Smooth muscle cell (in vitro differentiated cells): ENCODE measurements at regions not wholly inside any gene's neighbourhood (a gene's known extent, or its start where the extent isn't known, plus 50 kb on each side); places are given as distances from the start of the nearest gene placed in this dataset.

Experiments
- DNase-seq: peaks from one replicate; lab custom pipeline; 2025; ENCODE audit not compliant: unreplicated experiment; lab: John Stamatoyannopoulos, UW
- H2AFZ ChIP-seq: fragments of 200-600 bp; sonication (generic); 2 replicates; pipeline ENCODE4 v1.6.0; 2016; ENCODE audit warnings: antibody characterized with exemption, low read depth, mild to moderate bottlenecking
- H3F3A ChIP-seq: fragments of 200-600 bp; sonication (generic); 2 replicates; pipeline ENCODE4 v1.6.0; 2017; ENCODE audit warnings: antibody characterized with exemption, low read depth
- H3K27ac ChIP-seq: fragments of 200-600 bp; sonication (generic); 2 replicates; pipeline ENCODE4 v1.5.1; 2016; ENCODE audit warnings: low read depth, mild to moderate bottlenecking
- H3K27me3 ChIP-seq: fragments of 200-600 bp; sonication (generic); 2 replicates; pipeline ENCODE4 v1.6.1; 2016; ENCODE audit warnings: low read depth, mild to moderate bottlenecking
- H3K36me3 ChIP-seq: fragments of 200-600 bp; sonication (generic); 2 replicates; pipeline ENCODE4 v1.5.1; 2016; ENCODE audit warnings: low read depth
- H3K4me1 ChIP-seq: fragments of 200-600 bp; sonication (generic); 2 replicates; pipeline ENCODE4 v1.5.1; 2016; ENCODE audit warnings: low read depth
- H3K4me2 ChIP-seq: fragments of 200-600 bp; sonication (generic); 2 replicates; pipeline ENCODE4 v1.6.0; 2016; ENCODE audit warnings: mild to moderate bottlenecking
- H3K4me3 ChIP-seq: fragments of 200-600 bp; sonication (generic); 2 replicates; pipeline ENCODE4 v1.5.1; 2016; ENCODE audit warnings: mild to moderate bottlenecking
- H3K79me2 ChIP-seq: fragments of 200-600 bp; sonication (generic); 2 replicates; pipeline ENCODE4 v1.6.0; 2016; ENCODE audit warnings: low read depth, mild to moderate bottlenecking
- H3K9ac ChIP-seq: fragments of 200-600 bp; sonication (generic); 2 replicates; pipeline ENCODE4 v1.6.0; 2016; ENCODE audit warnings: low read depth
- H3K9me3 ChIP-seq: fragments of 200-600 bp; sonication (generic); replicated peaks from 2 replicates; pipeline ENCODE4 v1.5.1; 2016; ENCODE audit warnings: low read depth
- H4K20me1 ChIP-seq: fragments of 200-600 bp; sonication (generic); 2 replicates; pipeline ENCODE4 v1.6.0; 2016; ENCODE audit warnings: low read depth
- WGBS: methylation state at CpG from one replicate; pipeline ENCODE4 v1.1.7; 2016; ENCODE audit warnings: low lambda C conversion rate; 5-methylcytosine and 5-hydroxymethylcytosine counted together
- TF ChIP-seq, protein P1 (sequence below): fragments of 200-600 bp; sonication (generic); IDR thresholded peaks from 2 replicates; pipeline ENCODE4 v1.5.1; 2017; ENCODE audit warnings: borderline replicate concordance, mild to moderate bottlenecking, antibody characterized with exemption; ENCODE audit not compliant: insufficient read depth, poor library complexity, severe bottlenecking

DNA sequence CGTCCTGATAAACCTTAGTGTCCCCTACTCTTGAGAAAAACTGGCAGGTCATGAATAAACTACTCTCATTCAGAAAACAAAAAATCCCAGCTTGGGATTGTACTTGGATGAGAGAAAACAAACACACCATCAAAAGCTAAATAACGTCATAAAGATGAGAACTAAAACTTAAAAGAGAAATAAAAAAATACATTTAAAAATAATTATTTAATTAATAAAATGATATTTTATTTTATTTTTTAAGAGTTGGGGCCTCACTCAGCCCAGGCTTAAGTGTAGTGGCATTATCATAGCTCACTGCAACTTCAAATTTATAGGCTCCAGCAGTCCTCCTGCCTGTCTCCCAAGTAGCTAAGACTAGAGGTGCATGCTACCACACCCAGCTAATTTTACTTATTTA is 125.4 kb upstream of the CA10 start:
- no peak overlapping the region for H2AFZ ChIP-seq
- no peak overlapping the region for H3K9ac ChIP-seq
- H3K4me1 ChIP-seq, result no peaks in the 10 kb centered on the region
- no peaks in the 10 kb centered on the region for H3F3A ChIP-seq
- TF ChIP-seq, protein P1, sequence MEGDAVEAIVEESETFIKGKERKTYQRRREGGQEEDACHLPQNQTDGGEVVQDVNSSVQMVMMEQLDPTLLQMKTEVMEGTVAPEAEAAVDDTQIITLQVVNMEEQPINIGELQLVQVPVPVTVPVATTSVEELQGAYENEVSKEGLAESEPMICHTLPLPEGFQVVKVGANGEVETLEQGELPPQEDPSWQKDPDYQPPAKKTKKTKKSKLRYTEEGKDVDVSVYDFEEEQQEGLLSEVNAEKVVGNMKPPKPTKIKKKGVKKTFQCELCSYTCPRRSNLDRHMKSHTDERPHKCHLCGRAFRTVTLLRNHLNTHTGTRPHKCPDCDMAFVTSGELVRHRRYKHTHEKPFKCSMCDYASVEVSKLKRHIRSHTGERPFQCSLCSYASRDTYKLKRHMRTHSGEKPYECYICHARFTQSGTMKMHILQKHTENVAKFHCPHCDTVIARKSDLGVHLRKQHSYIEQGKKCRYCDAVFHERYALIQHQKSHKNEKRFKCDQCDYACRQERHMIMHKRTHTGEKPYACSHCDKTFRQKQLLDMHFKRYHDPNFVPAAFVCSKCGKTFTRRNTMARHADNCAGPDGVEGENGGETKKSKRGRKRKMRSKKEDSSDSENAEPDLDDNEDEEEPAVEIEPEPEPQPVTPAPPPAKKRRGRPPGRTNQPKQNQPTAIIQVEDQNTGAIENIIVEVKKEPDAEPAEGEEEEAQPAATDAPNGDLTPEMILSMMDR, result no peak
- no peaks in the 10 kb centered on the region for H3K79me2 ChIP-seq
- no peak overlapping the region for H3K4me2 ChIP-seq
- DNase-seq, result no peak
- H4K20me1 ChIP-seq, result no peaks in the 10 kb centered on the region
- 65% methylated on average over 2 of the region's 2 CpGs for WGBS
- H3K27ac ChIP-seq, result no peak overlapping the region
- H3K4me3 ChIP-seq, result no peak overlapping the region
- H3K36me3 ChIP-seq, result no peaks in the 10 kb centered on the region
- H3K9me3 ChIP-seq, result no peaks in the 10 kb centered on the region
- peaks cover 7% of the 10 kb centered on the region for H3K27me3 ChIP-seq

DNA sequence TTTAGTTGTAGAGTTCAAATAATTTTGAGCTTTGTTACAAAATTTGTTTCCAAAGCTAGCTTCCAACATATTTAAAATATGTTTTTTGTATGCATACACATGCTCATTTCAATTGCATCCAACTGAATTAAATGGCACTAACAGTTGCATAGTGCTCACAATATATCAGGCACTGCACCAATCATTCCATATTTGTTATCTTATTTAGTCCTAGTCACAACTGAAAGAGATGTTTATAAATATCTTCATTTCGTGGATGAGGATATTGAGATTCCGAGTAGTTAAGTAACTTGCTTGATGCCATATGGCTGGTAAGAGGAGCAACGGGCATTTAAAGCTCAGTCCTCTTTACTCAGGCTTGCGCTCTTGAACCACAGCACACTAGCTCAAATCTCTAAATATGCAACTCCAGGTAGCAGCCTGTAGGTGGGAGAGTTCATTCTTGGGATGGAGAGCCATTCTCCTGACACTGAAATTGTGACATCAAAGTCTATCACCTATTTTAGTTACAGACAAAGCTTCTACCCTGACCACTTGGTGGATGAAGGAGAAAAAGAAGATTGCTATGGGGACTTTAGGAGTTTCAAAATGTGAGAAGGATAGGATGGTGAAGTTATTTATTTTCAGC is 118.0 kb upstream of the CA10 start:
- TF ChIP-seq, protein P1, result no peak
- Histone ChIP-seq H3K4me1 (no peaks in the 10 kb centered on the region), H4K20me1 (no peaks in the 10 kb centered on the region), H3K27ac (no peak overlapping the region), H3K4me2 (no peak overlapping the region), H3K9me3 (no peaks in the 10 kb centered on the region), H3K9ac (no peak overlapping the region), H3K4me3 (no peak overlapping the region), H2AFZ (no peak overlapping the region), H3K79me2 (no peaks in the 10 kb centered on the region), H3K36me3 (no peaks in the 10 kb centered on the region), H3F3A (no peaks in the 10 kb centered on the region), H3K27me3 (no peaks in the 10 kb centered on the region)
- 84% methylated on average over 4 of the region's 4 CpGs for WGBS
- DNase-seq, result no peak

- H3K9me3 ChIP-seq, result no peaks in the 10 kb centered on the region
- H3K9ac ChIP-seq, result no peak overlapping the region
- TF ChIP-seq, protein P1, result no peak
- peaks cover 7% of the 10 kb centered on the region for H3K27me3 ChIP-seq
- WGBS, result 82% methylated on average over 1 of the region's 1 CpG
- no peaks in the 10 kb centered on the region for H4K20me1 ChIP-seq
- H3K36me3 ChIP-seq, result no peaks in the 10 kb centered on the region
- H2AFZ ChIP-seq, result no peak overlapping the region
- H3K4me3 ChIP-seq, result no peak overlapping the region
- no peak overlapping the region for H3K27ac ChIP-seq
- no peaks in the 10 kb centered on the region for H3K79me2 ChIP-seq
- no peak overlapping the region for H3K4me2 ChIP-seq
- no peak for DNase-seq
- no peaks in the 10 kb centered on the region for H3K4me1 ChIP-seq
- no peaks in the 10 kb centered on the region for H3F3A ChIP-seq
These were observed 113.3 kb upstream of the CA10 start for GRCh38 chr17:52271781-52272180.

DNA sequence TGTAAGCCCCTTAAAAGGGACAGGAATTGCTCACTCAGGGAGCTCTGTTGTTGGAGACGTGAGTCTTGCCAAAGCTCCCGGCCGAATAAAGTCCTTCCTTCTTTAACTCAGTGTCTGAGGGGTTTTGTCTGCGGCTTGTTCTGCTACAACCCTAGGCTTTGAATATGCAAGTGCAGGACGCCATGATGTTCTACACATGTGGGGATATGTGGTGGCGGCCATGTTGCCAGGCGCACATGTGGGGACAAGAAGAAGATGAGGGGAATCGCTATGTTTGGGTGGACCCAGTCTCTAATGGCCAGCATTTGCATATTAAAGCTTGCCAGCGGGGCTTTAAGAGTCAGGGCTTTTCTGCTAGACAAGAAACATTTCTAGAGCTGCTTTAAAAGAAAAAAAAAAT is 96.8 kb upstream of the CA10 start:
- H3K4me1 ChIP-seq, result no peaks in the 10 kb centered on the region
- no peaks in the 10 kb centered on the region for H3F3A ChIP-seq
- no peak overlapping the region for H2AFZ ChIP-seq
- no peak overlapping the region for H3K4me3 ChIP-seq
- WGBS, result 86% methylated on average over 9 of the region's 9 CpGs
- H3K9me3 ChIP-seq, result no peaks in the 10 kb centered on the region
- no peak overlapping the region for H3K27ac ChIP-seq
- H3K36me3 ChIP-seq, result no peaks in the 10 kb centered on the region
- no peak for DNase-seq
- no peak overlapping the region for H3K4me2 ChIP-seq
- no peak overlapping the region for H3K9ac ChIP-seq
- TF ChIP-seq, protein P1, result no peak
- H3K27me3 ChIP-seq, result no peaks in the 10 kb centered on the region
- H4K20me1 ChIP-seq, result no peaks in the 10 kb centered on the region
- no peaks in the 10 kb centered on the region for H3K79me2 ChIP-seq
